ENCODE measurements at regions not wholly inside any gene's neighbourhood (a gene's known extent, or its start where the extent isn't known, plus 50 kb on each side); places are given as distances from the start of the nearest gene placed in this dataset.
"Not testable (repeated sequence)": the region's sequence is repeated elsewhere in the genome, so short reads cannot be mapped to it uniquely, and the experiment has no call there.

DNA sequence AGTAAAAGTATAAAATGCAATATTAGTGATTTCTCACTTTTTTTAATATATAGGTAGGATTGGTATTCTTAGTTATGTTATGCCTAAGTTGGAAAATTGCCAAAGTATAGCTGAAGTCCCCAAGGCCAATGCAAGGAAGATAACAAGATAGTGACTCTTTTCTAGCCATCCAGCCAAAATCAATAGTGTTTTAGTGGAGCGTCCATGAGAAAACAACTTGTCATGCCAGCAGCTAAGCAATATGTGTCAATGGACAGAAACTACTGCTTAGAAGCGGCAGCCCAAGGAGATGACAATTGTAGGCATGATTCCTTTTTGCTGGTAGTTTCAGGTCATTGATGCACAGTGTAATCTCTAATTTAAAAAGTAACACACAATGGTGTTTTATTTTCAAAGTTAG is 1444.6 kb downstream of the SUCLG1 start:
- DNase-seq = no peak

DNA sequence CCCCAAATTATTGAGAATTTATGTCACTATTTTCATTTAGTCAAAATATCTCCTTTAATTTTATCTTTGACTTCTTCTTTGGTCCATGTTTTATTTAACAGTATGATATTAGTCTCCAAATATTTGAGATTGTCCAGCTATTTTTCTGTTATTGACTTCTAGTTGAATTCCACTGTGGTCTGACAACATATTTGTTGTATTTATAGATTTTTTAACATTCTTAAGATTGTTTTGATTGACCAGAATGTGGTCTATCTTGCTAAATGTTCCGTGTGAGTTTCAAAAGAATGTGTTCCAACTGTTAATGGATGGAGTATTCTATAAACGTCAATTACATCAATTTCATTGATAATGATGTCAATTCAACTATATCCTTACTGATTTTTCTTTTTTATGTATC is 1452.1 kb downstream of the SUCLG1 start:
- DNase-seq = no peak

DNA sequence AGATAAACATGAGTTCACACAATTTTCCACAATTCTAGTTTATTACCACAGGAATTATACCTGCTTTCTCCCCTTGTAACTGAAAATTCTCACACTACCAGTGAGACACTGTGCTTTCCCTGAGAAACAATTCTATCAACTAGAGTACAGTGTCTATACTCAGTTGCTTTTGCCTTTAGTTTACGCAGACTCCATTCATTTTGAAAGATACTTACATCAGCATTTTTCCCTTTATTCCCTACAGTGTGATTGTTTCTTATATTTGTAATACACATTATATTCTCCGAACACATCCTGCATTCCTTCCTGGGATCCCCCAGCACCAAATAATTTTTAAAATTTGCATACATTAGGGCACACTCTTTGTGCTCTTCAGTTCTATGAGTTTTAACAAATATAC is 1455.5 kb downstream of the SUCLG1 start:
- no peak for DNase-seq

DNA sequence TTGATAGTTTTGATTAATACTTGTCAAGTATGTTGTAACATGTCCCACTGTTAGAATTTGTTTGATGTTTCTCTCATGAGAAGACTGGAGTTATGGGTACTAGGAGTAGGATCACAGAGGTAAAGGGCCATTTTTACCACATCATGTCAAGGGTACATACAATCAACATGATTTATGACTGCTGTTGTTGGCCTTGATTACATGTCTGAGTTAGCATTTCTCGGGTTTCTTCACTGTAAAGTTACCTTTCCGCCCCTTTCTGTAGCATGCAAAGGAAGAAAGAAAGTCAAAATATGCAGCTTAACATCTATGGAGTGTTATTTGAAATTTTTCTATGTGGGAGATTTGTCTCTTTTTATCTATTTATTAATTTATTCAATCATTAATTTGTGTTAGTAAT is 1456.4 kb downstream of the SUCLG1 start:
- DNase-seq = no peak

DNA sequence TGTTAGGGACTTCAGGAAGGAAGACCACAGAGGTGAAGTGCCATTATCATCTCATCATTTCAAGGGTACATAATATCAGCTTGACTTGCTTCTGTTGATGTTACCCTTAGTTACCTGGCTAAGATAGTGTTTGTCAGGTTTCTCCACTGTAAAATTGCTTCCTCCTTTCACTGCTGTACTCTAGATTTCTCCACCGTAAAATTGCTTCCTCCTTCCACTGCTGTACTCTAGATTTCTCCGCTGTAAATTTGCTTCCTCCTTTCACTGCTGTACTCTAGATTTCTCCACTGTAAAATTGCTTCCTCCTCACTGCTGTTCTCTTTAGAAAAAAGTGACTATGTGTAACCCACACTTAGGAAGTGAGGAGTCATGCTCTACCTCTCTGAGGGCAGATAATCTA is 1460.3 kb downstream of the SUCLG1 start:
- no peak for DNase-seq

DNA sequence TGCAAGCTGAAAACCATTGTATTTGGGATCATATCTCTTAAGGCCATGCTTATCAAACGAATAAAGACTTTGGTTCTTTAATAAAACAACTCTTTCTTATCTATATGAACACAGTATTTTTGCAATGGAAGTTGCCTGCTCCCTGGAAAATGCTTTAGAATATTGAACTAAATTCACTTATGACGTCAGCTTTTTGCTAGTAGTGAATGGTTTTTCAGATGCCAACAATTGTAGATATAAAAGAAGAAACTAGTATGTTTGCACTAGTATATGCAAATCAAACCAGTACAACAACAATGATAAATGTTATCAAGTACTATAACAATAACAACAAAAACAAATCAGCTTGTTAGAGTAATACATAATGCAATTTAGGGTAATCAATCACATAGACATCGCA is 1462.9 kb downstream of the SUCLG1 start:
- DNase-seq = no peak

DNA sequence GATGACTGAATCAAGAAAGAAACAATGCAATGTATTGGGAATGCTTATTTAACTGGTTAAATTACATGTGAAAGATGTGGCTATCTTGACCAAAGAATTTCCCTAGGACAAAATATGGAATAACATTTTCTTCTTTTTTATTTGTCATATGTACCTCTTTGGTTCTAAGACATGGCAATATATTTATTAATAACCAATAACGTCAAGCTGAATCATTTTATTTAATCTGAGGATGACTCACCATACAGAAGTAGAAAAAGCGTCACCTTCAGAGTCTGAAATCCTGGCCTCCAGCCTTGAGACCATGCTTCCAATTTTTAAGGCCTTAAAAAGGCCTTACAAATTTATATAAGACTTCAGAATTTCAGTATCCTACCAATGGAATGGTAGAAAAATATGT is 1464.9 kb downstream of the SUCLG1 start:
- no peak for DNase-seq

DNA sequence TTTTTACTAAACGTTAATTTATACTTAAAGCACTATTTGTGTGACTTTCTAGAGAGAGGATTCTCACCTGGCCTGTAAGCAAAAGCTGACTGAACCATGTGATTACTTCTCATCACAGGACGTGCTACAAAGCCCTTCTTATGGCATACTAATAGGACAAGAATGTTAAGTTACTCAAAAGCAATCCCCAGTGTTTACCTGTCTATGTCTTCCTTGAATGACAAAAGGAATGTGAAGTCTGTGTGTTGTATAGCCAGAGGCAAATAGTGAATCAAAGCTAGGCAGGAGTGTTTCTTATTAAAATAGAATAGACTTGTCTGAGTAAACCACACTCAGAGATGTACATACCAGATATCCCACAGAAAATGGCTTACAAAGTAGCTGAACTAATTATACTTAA is 1465.5 kb downstream of the SUCLG1 start:
- DNase-seq = no peak

DNA sequence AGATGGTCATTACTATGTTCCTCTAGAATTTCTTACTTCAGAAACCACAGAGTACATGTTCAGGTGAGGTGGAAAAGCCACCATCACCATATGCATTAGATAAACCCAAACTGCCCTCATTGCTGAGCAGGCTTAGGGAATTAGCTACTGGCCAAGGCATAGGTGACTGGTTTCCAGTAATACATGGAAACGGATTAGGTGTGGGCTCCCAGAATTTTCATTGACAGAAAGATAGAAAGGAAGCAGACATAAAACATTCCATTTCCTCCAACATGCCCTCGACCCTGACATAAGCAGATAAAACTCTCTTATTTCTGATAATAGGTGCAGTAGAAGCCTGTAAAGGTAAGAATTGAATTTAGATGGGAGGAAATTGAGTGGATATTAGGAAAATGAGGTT is 1466.1 kb downstream of the SUCLG1 start:
- no peak for DNase-seq

DNA sequence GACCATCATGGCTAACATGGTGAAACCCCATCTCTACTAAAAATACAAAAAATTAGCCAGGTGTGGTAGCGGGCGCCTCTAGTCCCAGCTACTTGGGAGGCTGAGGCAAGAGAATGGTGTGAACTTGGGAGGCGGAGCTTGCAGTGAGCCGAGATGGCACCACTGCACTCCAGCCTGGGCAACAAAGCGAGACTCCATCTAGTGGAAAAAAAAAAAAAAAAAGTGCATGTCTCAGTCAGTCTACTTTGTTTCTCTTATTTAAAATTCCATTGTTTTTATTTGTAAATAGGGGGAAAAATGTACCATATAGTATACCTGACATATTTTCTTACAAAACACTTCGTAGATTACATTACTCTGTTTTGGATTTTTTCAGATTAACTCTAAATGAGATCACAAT is 1471.4 kb downstream of the SUCLG1 start:
- DNase-seq = not testable (repeated sequence)

DNA sequence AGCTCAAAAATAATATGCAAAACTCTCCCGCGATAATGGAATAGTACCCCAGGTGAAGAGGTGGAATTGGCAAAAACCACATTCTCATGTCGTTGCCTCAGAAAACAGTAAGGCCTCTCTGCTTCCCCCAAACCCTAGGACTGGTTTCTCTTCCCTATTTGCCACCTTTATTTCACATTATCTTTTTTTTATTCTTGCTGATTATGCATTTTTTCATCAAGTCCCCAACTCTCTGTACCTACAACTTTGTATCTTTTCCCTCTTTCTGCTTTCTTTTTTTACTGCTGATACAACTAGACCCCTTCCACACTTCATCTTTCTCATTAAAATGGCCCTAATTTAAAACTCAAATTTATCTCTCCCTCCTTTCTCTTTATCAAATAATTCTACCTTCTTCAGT is 1472.2 kb downstream of the SUCLG1 start:
- DNase-seq = no peak

DNA sequence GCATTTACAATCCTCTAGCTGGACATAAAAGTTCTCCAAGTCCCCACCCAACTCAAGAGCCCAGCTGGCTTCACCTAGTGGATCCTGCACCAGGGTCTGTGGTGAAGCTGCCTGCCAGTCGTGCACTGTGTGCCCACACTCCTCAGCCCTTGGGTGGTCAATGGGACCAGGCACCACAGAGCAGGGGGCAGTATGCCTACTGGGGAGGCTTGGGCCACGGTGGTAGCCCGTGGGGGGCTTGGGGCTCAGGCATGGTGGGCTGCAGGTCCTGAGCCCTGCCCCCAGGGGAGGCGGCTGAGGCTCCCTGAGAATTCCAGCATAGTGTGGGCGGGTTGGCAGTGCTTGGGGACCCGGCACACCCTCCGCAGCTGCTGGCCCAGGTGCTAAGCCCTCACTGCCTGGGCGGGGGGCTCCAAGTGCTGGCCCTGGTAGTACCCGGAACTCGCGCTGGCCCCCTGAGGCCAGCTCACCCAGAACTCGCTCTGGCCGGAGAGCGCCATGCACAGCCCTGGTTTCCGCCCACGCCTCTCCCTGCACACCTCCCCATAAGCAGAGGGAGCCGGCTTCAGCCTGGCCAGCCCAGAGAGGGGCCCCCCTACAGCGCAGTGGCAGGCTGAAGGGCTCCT is 1473.4 kb downstream of the SUCLG1 start:
- no peak for DNase-seq

DNA sequence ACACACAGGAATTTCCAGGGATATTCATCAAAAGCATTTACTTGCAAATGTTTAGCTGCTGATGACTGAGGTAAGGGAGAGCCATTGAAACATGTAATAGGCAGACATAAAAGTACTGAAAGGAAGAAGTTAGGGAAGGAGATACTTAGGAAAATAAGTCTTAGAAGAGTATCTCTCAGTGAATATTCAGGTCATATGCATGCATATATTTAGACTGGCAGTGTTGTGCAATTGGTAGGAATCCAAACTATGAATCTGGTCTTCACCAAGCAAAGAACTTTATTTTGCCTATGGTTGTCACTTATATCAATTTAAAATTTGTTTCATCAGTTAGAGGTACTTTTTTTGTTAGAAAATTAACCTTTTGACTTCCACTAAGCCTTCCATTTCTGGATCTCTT is 1490.7 kb downstream of the SUCLG1 start:
- DNase-seq = no peak

DNA sequence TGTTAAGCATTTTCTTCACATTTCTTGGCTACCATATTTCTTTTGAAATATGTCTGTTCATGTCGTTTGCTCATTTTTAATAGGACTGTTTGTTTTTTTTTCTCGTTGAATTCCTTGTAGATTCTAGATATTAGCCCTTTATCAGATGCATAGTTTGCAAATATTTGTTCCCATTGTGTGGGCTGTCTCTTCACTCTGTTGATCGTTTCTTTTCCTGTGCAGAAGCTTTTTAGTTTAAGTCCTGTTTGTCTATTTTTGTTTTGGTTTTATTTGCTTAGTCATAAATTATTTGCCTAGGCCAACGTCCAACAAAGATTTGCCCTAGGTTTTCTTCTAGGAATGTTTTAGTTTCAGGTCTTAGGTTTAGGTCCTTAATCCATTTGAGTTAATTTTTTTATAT is 1494.7 kb downstream of the SUCLG1 start:
- no peak for DNase-seq

DNA sequence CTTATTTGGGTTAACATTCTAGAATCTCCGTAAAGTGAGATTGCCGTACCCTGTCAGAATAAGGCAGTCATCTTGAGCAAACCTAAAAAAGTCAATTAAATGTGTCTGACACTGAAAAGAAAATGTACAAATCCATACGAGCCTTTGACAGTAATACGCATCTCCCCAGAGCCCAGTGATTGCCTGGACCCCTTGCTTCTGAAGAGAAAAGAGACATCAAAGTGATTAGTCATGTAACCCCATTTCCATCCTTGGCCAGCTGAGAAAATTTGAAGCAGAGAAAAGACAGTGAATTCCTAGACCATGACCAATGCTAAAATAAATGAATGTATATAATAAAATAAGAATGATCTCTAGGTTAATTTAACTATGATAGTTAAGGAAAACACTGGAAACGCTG is 1499.4 kb downstream of the SUCLG1 start:
- no peak for DNase-seq

DNA sequence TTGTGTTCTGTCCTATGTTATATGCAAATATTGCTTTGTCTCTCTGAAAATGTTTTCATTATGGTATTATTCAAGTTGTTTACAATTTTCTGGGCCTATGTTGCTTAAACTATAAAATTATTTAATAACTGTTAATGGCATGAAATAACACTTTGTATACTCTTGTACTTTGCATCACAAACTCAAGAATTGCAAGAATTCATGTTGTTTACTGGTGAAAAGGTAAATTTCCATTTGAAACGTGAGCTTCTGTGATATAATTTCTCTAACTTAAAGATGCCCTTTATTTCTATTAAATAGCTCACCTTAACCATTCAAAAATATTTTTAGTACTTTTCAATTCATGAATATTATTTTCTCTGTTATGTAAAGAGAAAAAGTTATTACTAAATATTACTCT is 1504.2 kb downstream of the SUCLG1 start:
- no peak for DNase-seq

DNA sequence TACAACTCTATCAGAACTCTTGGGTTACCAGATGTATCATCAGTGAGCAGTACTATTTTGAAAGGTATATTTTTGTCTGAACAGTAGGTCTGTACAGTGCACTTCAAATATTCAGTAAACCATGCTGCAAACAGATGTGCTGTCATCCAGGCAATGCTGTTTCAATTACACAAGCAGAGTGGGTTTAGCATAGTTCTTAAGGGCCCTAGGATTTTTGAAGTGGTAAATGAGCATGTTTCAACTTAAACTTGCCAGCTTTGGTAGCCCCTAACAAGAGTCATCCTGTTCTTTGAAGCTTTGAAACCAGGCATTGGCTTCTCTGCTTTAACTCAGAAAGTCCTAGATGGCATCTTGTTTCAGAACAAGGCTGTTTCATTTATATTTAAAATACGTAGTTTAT is 1519.9 kb downstream of the SUCLG1 start:
- DNase-seq = no peak

DNA sequence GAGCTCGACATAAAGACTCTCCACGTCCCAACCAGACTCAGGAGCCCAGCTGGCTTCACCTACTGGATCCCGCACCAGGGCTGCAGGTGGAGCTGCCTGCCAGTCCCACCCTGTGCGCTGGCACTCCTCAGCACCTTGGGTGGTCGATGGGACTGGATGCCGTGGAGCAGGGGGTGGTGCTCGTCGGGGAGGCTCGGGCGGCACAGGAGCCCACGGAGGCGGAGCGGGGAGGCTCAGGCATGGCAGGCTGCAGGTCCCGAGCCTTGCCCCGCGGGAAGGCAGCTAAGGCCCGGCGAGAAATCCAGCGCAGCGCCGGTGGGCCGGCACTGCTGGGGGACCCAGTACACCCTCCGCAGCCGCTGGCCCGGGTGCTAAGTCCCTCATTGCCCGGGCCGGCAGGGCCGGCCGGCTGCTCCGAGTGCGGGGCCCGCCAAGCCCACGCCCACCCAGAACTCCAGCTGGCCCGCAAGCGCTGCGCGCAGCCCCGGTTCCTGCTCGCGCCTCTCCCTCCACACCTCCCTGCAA is 1520.7 kb downstream of the SUCLG1 start:
- DNase-seq = not testable (repeated sequence)

DNA sequence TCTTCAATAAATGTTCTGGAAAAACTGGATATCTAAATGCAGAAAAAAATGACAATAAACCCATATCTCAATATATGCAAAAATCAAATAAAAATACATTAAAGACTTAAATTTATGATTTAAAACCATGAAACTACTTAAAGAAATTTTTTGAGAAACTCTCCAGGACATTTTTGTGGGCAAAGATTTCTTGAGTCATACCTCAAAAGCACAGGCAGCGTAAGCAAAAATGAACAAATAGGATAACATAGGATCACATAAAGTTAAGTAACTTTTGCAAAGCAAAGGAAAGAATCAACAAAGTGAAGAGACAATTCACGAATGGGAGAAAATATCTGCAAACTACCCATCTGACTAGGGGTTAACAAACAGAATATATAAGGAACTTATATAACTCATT is 1545.5 kb downstream of the SUCLG1 start:
- no peak for DNase-seq

DNA sequence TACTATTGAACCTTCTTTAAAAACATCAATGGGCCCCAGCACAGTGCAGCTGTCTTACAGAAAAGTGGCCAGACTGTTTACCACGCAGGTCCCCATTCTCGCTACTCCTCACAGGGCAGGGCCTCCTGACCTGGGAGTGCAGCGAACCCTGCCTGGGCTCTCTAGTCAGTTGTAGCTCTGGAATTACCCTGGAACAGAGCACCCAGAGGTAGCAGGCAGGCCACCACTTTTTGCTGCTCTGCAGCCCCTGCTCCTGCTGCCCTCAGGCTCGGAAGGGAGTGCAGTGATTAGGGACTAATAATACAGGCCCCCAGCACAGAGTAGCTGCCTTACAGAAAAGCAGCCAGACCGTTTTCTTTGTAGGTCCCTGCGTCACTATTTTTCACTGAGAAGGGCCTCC is 1563.0 kb downstream of the SUCLG1 start:
- DNase-seq = no peak

DNA sequence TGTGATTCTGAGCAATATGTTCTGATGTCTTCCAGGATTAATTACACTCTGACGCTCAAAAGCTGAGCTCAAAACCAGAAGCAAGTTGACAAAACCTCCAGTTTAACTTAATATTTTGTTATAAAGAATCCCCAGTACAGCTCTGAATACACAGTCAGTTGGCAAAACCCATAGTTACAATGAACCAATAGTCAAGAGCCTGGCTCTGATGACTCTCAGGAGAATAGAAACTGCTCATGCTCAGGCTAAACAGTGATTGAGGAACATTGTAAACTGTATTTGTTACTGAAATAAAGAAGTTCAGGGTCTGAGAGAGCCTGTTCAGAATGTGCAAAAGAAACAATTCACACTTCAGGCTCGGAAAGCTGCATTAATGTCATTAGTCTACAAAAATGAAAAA is 1565.9 kb downstream of the SUCLG1 start:
- no peak for DNase-seq

DNA sequence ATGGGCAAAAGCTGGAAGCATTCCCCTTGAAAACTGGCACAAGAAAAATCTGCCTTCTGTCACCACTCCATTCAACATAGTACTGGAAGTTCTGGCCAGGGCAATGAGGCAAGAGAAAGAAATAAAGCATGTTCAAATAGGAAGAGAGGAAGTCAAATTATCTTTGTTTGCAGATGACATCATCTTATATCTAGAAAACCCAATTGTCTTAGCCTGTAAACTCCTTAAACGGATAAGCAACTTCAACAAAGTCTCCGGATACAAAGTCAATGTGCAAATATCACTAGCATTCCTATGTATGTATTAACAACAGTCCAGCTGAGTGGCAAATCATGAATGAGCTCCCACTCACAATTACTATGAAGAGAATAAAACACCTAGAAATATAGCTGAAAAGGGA is 1579.3 kb downstream of the SUCLG1 start:
- DNase-seq = no peak

DNA sequence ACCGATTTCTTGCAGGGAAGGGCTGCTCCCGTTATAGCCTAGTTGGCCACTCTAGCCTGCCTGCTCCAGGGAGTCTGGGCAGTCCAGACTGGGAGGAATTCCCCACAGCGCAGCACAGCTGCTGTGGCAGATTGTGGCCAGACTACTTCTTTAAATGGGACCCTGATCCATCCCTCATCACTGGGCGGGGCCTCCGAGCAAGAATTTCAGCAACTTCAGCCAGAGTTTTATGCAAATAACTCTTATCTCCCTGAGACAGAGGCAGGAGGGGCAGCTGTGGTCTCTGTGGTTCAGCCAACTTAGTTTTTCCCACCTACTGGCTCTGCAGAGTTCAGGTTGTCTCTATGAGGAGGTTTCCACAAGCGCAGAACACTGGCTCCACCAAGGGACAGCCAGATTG is 1583.2 kb downstream of the SUCLG1 start:
- no peak for DNase-seq

DNA sequence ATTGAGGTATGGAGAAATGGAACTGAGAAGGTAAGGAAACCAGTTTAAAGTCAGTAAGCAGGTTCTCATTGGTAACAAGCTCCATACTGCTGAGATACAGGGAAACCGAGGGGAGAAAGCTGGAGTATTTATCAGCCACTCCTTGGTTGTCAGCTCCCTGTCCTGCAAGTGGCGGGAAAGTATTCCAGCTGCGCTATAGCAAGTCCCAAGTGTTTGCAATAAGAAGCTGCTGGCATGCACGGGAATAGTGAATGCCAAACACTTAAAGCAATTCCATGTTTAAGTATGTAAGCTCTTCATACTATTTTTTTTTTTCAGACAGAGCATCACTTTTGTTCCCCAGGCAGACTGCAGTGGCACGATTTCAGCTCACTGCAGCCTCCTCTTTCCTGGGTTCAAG is 1601.1 kb downstream of the SUCLG1 start:
- no peak for DNase-seq

DNA sequence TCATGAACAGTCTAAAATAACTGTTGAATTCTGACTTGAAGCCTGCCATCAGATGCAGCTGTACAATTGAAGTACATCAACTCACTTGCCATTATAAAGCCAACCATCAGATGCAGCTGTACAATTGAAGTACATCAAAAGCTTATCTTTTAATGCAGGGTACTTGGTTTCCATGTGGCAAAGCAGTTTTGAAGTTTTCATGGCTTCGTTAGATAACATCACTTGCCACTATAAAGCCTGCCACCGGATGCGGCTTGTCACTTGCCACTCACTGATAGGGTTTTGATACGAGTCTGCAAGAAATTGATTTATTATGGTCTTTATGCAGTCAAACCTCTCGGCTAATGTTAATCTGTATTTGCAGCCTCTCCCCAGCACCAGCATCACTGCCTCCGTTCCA is 1605.8 kb downstream of the SUCLG1 start:
- no peak for DNase-seq

DNA sequence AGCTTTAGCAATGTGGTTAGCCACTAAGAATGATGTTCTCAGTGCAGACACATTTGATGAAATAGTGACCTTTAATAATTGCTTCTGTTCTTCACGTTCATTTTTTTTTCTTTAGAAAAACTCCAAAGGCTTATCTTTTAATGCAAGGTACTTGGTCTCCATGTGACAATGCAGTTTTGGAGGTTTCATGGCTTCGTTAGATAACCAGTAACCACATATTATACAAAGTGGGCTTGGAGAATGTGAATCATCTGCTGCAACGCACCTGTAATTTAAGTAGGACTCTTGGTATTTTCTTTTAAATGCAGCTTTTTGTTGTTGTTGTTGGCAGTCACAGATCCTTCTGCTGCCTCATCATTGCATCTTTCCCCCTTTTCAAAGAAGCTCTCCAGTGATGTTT is 1606.3 kb downstream of the SUCLG1 start:
- no peak for DNase-seq

Measured in NCI-H187 treated with DMSO at 0.1 percent for 48 hours (cell line).